OCI-LY1 (cell line): ENCODE measurements at regions not wholly inside any gene's neighbourhood (a gene's known extent, or its start where the extent isn't known, plus 50 kb on each side); places are given as distances from the start of the nearest gene placed in this dataset.

Experiments
- EZH2 ChIP-seq: fragments of 200-600 bp; sonication (generic), shearing (Covaris generic); IDR thresholded peaks from 2 replicates; pipeline ENCODE4 v1.8.0; 2017; ENCODE audit warnings: borderline replicate concordance, mixed run types, mild to moderate bottlenecking, antibody characterized with exemption, low read length, moderate library complexity, mixed read lengths
- TF ChIP-seq, protein P1 (sequence below): fragments of 200-600 bp; sonication (generic), shearing (Covaris generic); IDR thresholded peaks from 2 replicates; pipeline ENCODE4 v1.5.1; 2017; ENCODE audit warnings: mild to moderate bottlenecking, antibody characterized with exemption, low read length, moderate library complexity, mixed read lengths

DNA sequence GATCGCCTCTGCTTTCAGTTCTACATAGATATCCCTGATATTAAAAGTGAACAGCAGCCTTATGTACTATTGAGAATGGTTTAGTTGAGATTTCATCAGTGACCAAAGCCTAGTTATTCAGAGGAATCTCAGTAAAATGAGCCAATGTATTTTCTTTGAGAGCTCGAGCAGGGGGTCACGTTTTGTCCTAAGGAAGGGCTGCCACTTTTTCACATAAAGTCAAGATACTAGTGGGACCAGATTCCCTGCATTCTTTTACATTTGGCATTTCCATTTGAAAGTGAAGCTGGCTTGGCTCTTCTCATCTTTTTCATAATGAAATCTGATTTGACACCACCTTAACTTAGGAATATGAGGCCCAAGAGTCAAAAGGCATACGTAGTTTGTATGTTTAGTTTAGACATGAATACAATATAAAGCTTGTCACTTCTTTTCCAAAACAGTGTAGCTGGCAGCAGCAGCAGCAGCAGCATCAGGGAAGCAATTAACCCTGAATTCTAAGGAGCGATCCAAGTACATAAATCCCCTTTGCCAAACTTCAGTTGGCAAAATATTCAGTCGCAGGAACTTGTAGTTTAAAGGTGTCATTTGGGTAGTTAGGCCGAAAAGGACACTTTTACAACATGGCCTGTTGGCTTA lies 1752.2 kb upstream of the PCDH20 start:
- TF ChIP-seq, protein P1, sequence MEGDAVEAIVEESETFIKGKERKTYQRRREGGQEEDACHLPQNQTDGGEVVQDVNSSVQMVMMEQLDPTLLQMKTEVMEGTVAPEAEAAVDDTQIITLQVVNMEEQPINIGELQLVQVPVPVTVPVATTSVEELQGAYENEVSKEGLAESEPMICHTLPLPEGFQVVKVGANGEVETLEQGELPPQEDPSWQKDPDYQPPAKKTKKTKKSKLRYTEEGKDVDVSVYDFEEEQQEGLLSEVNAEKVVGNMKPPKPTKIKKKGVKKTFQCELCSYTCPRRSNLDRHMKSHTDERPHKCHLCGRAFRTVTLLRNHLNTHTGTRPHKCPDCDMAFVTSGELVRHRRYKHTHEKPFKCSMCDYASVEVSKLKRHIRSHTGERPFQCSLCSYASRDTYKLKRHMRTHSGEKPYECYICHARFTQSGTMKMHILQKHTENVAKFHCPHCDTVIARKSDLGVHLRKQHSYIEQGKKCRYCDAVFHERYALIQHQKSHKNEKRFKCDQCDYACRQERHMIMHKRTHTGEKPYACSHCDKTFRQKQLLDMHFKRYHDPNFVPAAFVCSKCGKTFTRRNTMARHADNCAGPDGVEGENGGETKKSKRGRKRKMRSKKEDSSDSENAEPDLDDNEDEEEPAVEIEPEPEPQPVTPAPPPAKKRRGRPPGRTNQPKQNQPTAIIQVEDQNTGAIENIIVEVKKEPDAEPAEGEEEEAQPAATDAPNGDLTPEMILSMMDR: no peak
- no peak for TF ChIP-seq EZH2
